ENCODE measurements at regions not wholly inside any gene's neighbourhood (a gene's known extent, or its start where the extent isn't known, plus 50 kb on each side); places are given as distances from the start of the nearest gene placed in this dataset.

DNA sequence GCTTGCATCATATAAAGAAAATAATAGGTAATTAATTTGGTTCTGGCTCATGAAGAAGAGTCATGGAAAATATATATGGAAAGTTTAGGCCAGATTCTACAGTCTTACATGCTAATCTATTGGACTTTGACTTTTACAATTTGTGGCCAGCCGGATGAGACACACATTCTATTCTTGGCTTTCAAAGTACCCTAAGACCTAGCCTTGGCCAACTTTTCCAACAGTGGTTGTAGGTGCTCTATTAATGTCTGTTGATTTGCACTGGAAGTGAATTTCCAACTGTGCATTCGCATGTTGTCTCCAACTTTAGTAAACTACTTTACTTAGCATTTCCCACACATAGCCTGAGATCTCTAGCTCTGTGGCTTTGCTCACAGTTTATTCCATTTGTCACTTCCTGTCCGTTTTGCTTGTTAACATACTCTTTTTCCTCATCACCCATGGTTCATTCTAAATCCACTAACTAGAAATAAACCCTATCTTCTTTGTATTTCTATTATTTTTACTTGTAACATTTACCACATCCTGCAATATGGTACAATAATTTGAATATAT lies 644.0 kb downstream of the PTPRC start:
- TF ChIP-seq ZNF830 (tag by site-specific recombination; IDR thresholded peaks at IDR 0.05; ENCODE audit: low read depth) (no peak), SETDB1 (IDR thresholded peaks at IDR 0.05; ENCODE audit: insufficient read length, low read length) (no peak), ZNF423 (tag by site-specific recombination; IDR thresholded peaks at IDR 0.05) (no peak), YY1 (tag by site-specific recombination; IDR thresholded peaks at IDR 0.05) (no peak), ZNF777 (tag by site-specific recombination; IDR thresholded peaks at IDR 0.05; ENCODE audit: borderline replicate concordance) (no peak), ZFP37 (tag by site-specific recombination; IDR thresholded peaks at IDR 0.05) (no peak), ZXDB (tag by site-specific recombination; IDR thresholded peaks at IDR 0.05) (no peak)
- TF ChIP-seq, protein P1, sequence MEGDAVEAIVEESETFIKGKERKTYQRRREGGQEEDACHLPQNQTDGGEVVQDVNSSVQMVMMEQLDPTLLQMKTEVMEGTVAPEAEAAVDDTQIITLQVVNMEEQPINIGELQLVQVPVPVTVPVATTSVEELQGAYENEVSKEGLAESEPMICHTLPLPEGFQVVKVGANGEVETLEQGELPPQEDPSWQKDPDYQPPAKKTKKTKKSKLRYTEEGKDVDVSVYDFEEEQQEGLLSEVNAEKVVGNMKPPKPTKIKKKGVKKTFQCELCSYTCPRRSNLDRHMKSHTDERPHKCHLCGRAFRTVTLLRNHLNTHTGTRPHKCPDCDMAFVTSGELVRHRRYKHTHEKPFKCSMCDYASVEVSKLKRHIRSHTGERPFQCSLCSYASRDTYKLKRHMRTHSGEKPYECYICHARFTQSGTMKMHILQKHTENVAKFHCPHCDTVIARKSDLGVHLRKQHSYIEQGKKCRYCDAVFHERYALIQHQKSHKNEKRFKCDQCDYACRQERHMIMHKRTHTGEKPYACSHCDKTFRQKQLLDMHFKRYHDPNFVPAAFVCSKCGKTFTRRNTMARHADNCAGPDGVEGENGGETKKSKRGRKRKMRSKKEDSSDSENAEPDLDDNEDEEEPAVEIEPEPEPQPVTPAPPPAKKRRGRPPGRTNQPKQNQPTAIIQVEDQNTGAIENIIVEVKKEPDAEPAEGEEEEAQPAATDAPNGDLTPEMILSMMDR (tag by site-specific recombination; IDR thresholded peaks at IDR 0.05) = no peak

Data from HEK293 (cell line).